Amniotic stem cell (primary cell): ENCODE measurements at regions not wholly inside any gene's neighbourhood (a gene's known extent, or its start where the extent isn't known, plus 50 kb on each side); places are given as distances from the start of the nearest gene placed in this dataset.
"Not testable (repeated sequence)": the region's sequence is repeated elsewhere in the genome, so short reads cannot be mapped to it uniquely, and the experiment has no call there.

Experiments
- DNase-seq: peaks from one replicate; lab custom pipeline; 2025; lab: John Stamatoyannopoulos, UW

DNA sequence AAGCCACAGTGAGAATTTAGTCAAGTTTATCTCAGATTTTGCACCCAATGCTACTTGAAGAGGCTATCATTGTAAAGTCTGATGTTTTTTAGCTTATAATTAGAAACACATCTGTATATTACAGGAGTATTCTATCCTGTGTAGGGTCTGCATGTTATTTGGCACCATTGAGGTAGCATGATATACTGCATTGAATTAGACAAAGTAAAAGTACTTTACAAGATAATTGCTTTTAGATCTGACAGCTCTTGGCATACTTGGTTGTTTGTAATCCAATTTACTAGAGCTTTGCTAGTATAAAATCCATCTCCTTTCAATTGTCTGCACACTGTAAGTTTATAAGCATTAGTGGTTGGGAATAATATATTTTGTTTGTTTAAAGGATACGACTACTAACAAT is 714.3 kb downstream of the ANKRD7 start:
- DNase-seq, result no peak

- no peak for DNase-seq
Observed at GRCh38 chr7:118944271-118944670, 719.8 kb downstream of the ANKRD7 start.

- no peak for DNase-seq
Observed at GRCh38 chr7:118945911-118946682, 721.6 kb downstream of the ANKRD7 start.

DNA sequence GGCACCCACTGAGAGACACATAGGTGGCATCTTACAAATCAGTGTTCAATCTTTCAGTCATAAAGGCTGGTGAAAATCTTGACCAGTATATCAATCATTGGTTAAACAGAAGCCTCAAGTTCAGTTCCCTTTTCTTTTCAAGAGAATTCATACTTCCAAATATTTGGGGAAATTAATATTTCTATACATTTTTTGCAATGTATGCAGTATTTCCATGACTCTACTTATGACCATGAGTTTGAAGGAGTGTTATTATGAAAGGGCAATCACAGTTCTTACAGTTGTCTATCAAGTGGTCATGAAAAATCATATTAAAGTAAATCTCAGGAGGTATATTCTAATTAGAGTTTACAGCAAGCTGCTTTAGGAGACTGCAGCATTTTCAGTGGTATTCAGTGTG is 724.0 kb downstream of the ANKRD7 start:
- no peak for DNase-seq

DNA sequence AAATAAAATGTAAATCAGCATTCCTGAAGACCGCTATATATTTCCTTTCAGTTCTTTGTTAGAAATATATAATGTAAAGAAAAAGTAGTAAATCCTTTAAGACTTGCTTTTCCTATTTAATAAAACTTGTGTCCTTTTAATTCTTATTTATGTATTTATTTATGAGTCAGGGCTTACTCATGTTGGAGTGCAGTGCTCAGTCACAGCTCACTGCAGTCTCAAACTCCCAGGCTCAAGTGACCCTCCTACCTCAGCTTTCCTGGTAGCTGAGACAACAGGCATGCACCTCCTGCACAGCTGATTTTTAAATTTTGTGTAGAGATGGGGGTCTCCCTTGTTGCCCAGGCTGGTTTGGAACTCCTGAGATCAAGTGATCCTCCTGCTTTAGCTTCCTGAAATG is 724.5 kb downstream of the ANKRD7 start:
- DNase-seq, result no peak

DNA sequence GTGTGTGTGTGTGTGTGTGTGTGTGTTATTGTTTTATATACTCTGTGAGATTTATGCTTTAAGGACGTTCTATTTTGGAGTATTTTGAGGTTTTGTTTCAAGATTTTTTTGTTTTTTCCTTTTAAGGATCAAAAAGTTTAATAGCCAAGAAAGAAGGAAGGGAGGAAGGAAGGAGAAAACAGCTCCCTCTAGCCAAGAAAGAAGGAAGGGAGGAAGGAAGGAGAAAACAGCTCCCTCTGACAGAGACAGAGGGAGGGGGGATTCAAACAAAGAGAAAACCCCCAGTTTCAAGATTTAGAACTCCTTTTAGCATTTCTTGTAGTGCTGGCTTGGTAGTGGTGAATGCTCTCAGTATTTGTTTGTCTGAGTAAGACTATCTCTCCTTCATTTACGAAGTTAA is 731.8 kb downstream of the ANKRD7 start:
- not testable (repeated sequence) for DNase-seq

DNA sequence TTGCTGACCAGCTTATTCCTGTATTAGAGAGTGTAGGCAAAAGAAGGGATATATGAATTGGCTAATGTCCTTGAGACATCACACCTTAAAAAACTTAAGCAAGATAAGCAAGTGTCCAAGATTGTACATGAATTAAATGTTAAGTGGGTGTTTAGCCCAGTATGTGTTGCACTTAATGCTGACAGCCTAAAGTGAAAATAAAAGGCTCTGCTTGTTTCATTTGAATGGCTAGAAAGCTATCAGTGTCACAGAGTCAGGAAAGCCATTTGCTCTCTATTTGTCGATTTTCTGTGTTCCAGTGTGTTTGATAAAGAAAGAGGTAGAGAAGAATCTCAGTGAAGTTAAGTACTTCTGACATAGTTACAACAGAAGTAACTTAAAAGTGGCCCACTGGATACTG is 744.9 kb downstream of the ANKRD7 start:
- DNase-seq, result no peak

GRCh38 chr7:118971706-118972105 is 747.2 kb downstream of the ANKRD7 start:
- DNase-seq, result no peak

DNA sequence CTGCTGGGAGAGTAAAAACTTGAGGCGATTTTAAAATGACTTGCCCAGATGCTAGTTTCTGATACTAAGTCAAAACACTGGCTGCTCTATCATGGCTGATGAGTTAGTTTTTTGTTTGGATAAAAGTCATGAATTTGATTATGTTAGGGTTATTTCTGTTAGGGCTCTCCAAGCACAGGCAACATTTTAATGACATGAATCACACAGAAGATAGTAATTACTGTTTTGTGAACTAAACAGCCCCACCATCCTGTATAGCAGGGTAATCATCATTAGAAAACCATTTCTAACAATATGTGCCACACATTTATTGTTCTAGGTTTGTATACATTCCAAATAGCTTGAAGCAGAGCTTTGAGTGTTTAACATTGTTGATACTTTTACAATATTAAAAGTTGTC is 750.3 kb downstream of the ANKRD7 start:
- no peak for DNase-seq

GRCh38 chr7:118995350-118995749 is 770.8 kb downstream of the ANKRD7 start:
- DNase-seq, result no peak

GRCh38 chr7:119007236-119007635 is 782.7 kb downstream of the ANKRD7 start:
- no peak for DNase-seq

- no peak for DNase-seq
Observed at GRCh38 chr7:119010635-119011034, 786.1 kb downstream of the ANKRD7 start.

DNA sequence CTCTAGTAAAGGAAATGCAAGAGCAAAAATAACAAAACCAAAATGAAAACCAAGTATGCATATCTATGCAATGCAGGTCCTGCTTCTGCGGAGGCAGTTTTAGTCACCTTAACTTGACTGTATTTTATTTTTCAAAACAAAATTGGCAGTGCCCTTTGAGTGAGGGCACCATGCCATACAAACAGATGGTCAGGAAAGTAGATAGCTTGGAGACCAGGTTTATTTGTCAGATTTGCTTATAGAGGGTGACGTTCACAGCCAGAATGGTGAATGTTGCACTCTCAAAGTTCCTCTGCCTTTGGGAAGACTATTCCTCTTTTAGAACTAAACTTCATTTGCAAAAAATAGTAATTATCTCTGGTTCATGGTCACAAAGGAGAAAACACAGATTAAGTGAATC is 801.9 kb downstream of the ANKRD7 start:
- DNase-seq, result no peak

DNA sequence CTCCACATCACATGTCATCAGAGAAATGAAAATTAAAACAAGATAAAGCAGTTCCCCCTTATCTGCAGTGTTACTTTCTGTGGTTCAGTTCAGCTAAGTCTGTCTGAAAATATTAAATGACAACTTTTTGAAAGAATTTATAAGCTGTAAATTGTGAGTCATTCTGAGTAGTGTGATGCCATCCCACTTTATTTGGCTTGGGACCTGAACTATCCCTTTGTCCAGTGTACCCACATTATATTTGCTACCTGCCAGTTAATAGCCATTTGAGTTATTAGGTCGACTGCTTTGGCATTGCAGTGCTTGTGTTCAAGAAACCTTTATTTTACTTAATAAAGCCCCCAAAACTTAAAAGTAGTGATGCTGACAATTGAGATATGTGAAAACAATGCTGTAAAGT is 804.2 kb downstream of the ANKRD7 start:
- DNase-seq, result no peak

DNA sequence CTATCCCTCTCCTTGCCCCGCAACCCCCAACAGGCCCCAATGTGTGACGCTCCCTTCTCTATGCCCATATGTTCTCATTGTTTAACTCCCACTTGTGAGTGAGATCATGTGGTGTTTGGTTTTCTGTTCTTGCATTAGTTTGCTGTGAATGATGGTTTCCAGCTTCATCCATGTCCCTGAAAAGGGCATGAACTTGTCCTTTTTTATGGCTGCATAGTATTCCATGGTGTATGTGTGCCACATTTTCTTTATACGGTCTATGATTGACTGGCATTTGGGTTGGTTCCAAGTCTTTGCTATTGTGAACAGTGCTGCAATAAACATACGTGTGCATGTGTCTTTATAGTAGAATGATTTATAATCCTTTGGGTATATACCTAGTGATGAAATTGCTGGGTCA is 807.6 kb downstream of the ANKRD7 start:
- not testable (repeated sequence) for DNase-seq

- no peak for DNase-seq
Observed at GRCh38 chr7:119033641-119034040, 809.1 kb downstream of the ANKRD7 start.

GRCh38 chr7:119037941-119038340 is 813.4 kb downstream of the ANKRD7 start:
- no peak for DNase-seq

GRCh38 chr7:119046068-119046467 is 821.6 kb downstream of the ANKRD7 start:
- no peak for DNase-seq

GRCh38 chr7:119065966-119066365 is 841.5 kb downstream of the ANKRD7 start:
- no peak for DNase-seq

GRCh38 chr7:119086026-119086425 is 861.5 kb downstream of the ANKRD7 start:
- DNase-seq, result no peak

GRCh38 chr7:119090851-119091250 is 866.3 kb downstream of the ANKRD7 start:
- no peak for DNase-seq

- no peak for DNase-seq
Observed at GRCh38 chr7:119096683-119097082, 872.2 kb downstream of the ANKRD7 start.

GRCh38 chr7:119100611-119101258 is 876.2 kb downstream of the ANKRD7 start:
- DNase-seq, result not testable (repeated sequence)

DNA sequence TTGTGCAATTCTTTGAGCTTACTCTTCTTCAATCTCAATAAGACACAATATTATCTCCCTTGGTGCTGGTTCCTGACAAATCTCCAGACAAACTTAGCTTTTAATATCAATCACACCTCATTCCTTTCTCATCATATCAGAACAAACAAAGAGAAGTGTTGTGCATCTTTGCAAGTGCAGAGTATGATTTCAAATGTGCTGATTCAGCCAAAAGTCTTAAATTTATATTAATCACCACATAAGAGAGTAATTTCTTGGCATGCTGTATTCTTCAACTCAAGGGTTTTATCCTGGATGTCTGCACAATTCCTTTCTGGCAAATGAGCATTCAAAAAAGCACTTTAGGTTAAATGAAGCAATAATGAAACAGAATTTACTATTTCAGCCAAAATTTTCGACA is 877.8 kb downstream of the ANKRD7 start:
- no peak for DNase-seq
